ENCODE measurements at regions not wholly inside any gene's neighbourhood (a gene's known extent, or its start where the extent isn't known, plus 50 kb on each side); places are given as distances from the start of the nearest gene placed in this dataset.

GRCh38 chr5:4570047-4570995 lies 569.8 kb upstream of the ADAMTS16 start:
- CTCF ChIA-PET = no interaction called here
- POLR2A ChIA-PET = no interaction called here
- H3K4me3 ChIP-seq (ENCODE audit: control extremely low read depth in 1 of 5, extremely low read depth in 1 of 5, insufficient read depth in 1 of 5, low read depth in 2 of 5, low read length in 4 of 5) = no peak overlapping the region
- no peaks in the 10 kb centered on the region for H3K27me3 ChIP-seq (replicated peaks in 1 of 4; ENCODE audit: control extremely low read depth in 1 of 4, control insufficient read depth in 3 of 4, insufficient read depth in 4 of 4, low read length in 3 of 4)
- H3K27ac ChIP-seq (ENCODE audit: low read length in 2 of 2) = no peak overlapping the region
- Mint-ChIP-seq H3K4me1 (no peaks in the 10 kb centered on the region), H3K4me3 (no peak overlapping the region), H3K9me3 (ENCODE audit: insufficient read depth) (peaks cover 5% of the 10 kb centered on the region), H3K27me3 (no peaks in the 10 kb centered on the region), H3K27ac (no peak overlapping the region)
- no peaks in the 10 kb centered on the region for H4K20me1 ChIP-seq (ENCODE audit: control insufficient read depth, insufficient read depth, low read length, poor library complexity, severe bottlenecking)
- H2AFZ ChIP-seq (ENCODE audit: insufficient read depth, low read depth, low read length, poor library complexity, severe bottlenecking) = no peak overlapping the region
- TF ChIP-seq CTCF (IDR thresholded peaks at IDR 0.05) (no peak), EZH2 (IDR thresholded peaks at IDR 0.05; ENCODE audit: borderline replicate concordance, insufficient read depth, low read depth, low read length, poor library complexity, severe bottlenecking) (no peak)
- no peaks in the 10 kb centered on the region for H3K4me1 ChIP-seq (ENCODE audit: control insufficient read depth in 2 of 2, insufficient read depth in 2 of 2, low read length in 2 of 2)
- H3K4me2 ChIP-seq (replicated peaks; ENCODE audit: low read depth, low read length, poor library complexity, severe bottlenecking) = no peak overlapping the region
- intact Hi-C loops (cut with micrococcal nuclease) = no loop called here
- no peak overlapping the region for H3K9ac ChIP-seq (ENCODE audit: low read length)
- no peaks in the 10 kb centered on the region for H3K36me3 ChIP-seq (replicated peaks in 1 of 2; ENCODE audit: control extremely low read depth in 1 of 2, control insufficient read depth in 1 of 2, extremely low read depth in 1 of 2, insufficient read depth in 2 of 2, low read length in 1 of 2)
- WGBS (ENCODE audit: insufficient coverage) = 100% methylated on average over 1 of the region's 5 CpGs
- H3K9me3 ChIP-seq (ENCODE audit: control extremely low read depth in 1 of 3, control insufficient read depth in 2 of 3, insufficient read depth in 1 of 3, low read length in 2 of 3) = no peaks in the 10 kb centered on the region
- no peaks in the 10 kb centered on the region for H3K79me2 ChIP-seq (ENCODE audit: control insufficient read depth, insufficient read depth, low read length)
- DNase-seq (no peak), ATAC-seq (ENCODE audit: low read depth) (no peak)

- TF ChIP-seq EZH2 (IDR thresholded peaks at IDR 0.05; ENCODE audit: borderline replicate concordance, insufficient read depth, low read depth, low read length, poor library complexity, severe bottlenecking) = no peak
- no peak for TF ChIP-seq CTCF (IDR thresholded peaks at IDR 0.05)
- Mint-ChIP-seq H3K27me3 (no peaks in the 10 kb centered on the region), H3K27ac (no peak overlapping the region), H3K4me1 (no peaks in the 10 kb centered on the region), H3K4me3 (no peak overlapping the region), H3K9me3 (ENCODE audit: insufficient read depth) (peaks cover 3% of the 10 kb centered on the region)
- Histone ChIP-seq H3K27me3 (replicated peaks in 1 of 4; ENCODE audit: control extremely low read depth in 1 of 4, control insufficient read depth in 3 of 4, insufficient read depth in 4 of 4, low read length in 3 of 4) (no peaks in the 10 kb centered on the region), H3K27ac (ENCODE audit: low read length in 2 of 2) (no peak overlapping the region), H3K4me1 (ENCODE audit: control insufficient read depth in 2 of 2, insufficient read depth in 2 of 2, low read length in 2 of 2) (no peaks in the 10 kb centered on the region), H3K36me3 (replicated peaks in 1 of 2; ENCODE audit: control extremely low read depth in 1 of 2, control insufficient read depth in 1 of 2, extremely low read depth in 1 of 2, insufficient read depth in 2 of 2, low read length in 1 of 2) (no peaks in the 10 kb centered on the region), H2AFZ (ENCODE audit: insufficient read depth, low read depth, low read length, poor library complexity, severe bottlenecking) (no peak overlapping the region), H3K79me2 (ENCODE audit: control insufficient read depth, insufficient read depth, low read length) (no peaks in the 10 kb centered on the region), H3K9ac (ENCODE audit: low read length) (no peak overlapping the region), H3K9me3 (ENCODE audit: control extremely low read depth in 1 of 3, control insufficient read depth in 2 of 3, insufficient read depth in 1 of 3, low read length in 2 of 3) (no peaks in the 10 kb centered on the region), H3K4me2 (replicated peaks; ENCODE audit: low read depth, low read length, poor library complexity, severe bottlenecking) (no peak overlapping the region), H3K4me3 (ENCODE audit: control extremely low read depth in 1 of 5, extremely low read depth in 1 of 5, insufficient read depth in 1 of 5, low read depth in 2 of 5, low read length in 4 of 5) (no peak overlapping the region), H4K20me1 (ENCODE audit: control insufficient read depth, insufficient read depth, low read length, poor library complexity, severe bottlenecking) (no peaks in the 10 kb centered on the region)
- DNase-seq = no peak
- no peak for ATAC-seq (ENCODE audit: low read depth)
- intact Hi-C loops (cut with micrococcal nuclease) = no loop called here
- ChIA-PET CTCF (no interaction called here), POLR2A (no interaction called here)
- WGBS (ENCODE audit: insufficient coverage) = 63% methylated on average over 3 of the region's 7 CpGs
Observed at GRCh38 chr5:4571248-4571948, 568.7 kb upstream of the ADAMTS16 start.
